NCI-H748 (cell line): ENCODE measurements at regions not wholly inside any gene's neighbourhood (a gene's known extent, or its start where the extent isn't known, plus 50 kb on each side); places are given as distances from the start of the nearest gene placed in this dataset.

Experiments used
- DNase-seq: peaks from one replicate; lab custom pipeline; 2025; ENCODE audit not compliant: unreplicated experiment; lab: John Stamatoyannopoulos, UW

GRCh38 chr3:94179059-94179458 is 116.2 kb downstream of the NSUN3 start:
- DNase-seq: peak; percentile 4

GRCh38 chr3:94183551-94183950 is 120.7 kb downstream of the NSUN3 start:
- DNase-seq: peak; percentile 24

GRCh38 chr3:94184781-94185180 is 121.9 kb downstream of the NSUN3 start:
- DNase-seq: no peak

DNA sequence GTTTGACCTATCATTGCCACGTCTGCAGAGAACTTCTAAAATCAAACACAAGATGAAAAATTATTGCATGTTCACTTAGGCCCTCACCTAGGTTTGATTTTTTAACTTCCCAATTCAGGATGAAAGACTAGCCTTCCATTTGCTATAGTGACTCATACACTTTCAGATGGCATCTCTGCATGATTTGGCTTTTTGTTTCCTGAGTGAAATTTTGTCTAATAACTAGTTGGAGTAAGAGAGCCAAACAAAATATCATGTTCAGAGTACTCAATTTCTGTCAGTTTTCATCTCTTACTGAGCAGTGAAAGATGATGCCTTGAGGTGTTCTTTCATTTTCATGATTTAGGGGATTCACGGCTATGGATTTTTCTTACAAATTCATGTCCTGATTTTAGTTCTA is 122.9 kb downstream of the NSUN3 start:
- no peak for DNase-seq

DNA sequence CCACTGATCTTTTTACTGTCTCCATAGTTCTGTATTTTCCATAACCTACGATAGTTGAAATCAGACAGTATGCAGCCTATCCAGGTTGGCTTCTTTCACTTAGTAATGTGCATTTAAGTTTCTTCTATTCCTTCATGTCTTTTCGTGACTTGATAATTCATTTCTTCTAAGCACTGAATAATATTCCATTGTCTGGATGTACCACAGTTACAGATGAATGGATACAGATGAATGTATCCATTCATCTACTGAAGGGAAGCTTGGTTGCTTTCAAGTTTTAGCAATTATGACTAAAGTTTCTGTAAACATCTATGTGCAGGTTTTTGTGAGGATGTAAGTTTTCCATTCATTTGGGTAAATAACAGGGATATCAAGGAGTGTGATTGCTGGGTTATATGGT is 124.8 kb downstream of the NSUN3 start:
- DNase-seq: no peak

- no peak for DNase-seq
Observed at GRCh38 chr3:94195381-94195780, 132.5 kb downstream of the NSUN3 start.

- no peak for DNase-seq
Observed at GRCh38 chr3:94206291-94206690, 143.4 kb downstream of the NSUN3 start.

DNA sequence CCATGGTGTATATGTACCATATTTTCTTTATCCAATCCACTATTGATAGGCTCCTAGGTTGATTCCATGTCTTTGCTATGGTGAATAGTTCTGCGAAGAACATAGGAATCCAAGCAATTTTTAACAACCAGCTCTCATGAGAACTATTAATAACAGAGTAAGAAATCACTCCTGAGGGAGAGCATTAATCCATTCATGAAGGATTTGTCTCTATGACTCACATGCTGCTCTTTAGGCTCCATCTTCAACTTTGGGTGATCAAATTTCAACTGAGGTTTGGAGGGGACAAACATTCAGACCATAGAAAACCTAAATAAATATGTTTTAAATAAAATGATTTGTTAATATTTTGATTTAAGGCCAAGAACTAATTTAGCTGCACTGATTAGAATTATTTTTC is 147.4 kb downstream of the NSUN3 start:
- no peak for DNase-seq

DNA sequence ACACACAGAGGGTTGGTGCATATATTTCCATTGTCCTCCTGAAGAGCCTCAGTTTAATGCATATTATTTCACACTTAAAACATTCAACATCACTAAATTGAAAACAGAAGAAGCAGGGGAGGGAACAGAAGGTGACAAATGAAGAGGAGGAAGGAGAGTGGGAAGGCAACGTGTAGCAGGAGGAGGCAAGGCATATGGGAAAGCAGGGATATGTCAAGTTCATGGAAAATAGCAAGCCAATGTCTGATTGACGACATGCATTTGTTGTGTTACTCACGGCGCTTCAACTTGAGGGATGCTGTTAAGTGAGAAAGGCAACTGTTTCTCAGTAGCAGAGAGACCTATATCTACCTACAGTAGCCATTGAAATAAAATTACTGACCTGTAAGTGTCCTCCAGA is 154.5 kb downstream of the NSUN3 start:
- DNase-seq: no peak

DNA sequence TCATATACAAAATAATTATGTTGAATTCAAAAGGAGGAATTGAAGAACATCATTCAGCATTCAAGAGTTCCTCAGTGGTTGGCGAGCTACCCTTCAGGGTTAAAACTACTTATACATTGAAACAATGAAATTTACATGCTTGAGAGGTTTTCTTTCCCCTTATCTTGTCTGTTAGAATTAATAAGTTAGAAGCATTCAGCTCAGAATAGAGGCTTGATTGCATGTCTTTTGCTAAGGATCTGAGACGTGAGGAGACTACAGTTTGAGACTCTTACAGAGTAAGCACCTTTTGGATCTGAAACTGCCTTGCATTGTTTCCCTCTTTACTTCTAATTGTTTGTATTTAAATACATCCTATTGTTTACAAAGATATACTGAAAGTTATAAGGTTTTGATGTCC is 157.6 kb downstream of the NSUN3 start:
- DNase-seq: no peak

DNA sequence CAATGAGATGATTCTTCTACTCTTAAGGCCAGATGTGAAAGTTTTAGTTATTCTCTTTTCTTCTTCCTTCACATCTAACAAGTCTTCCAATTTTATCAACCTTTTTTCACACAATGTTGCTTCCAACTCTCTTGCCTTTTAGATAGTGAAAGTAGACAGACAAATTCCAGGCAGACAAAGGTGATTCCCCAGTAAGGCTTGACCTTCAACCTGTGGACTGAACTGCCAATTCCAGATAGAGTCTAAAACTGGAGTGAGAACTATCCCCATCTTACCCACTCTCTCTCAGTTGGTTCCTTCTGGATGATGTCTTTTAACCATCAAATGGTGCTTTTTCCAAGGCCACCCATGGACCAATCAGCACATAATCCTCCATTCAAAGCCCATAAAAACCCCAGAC is 159.0 kb downstream of the NSUN3 start:
- DNase-seq: no peak

GRCh38 chr3:94225148-94225865 is 162.4 kb downstream of the NSUN3 start:
- DNase-seq: no peak

DNA sequence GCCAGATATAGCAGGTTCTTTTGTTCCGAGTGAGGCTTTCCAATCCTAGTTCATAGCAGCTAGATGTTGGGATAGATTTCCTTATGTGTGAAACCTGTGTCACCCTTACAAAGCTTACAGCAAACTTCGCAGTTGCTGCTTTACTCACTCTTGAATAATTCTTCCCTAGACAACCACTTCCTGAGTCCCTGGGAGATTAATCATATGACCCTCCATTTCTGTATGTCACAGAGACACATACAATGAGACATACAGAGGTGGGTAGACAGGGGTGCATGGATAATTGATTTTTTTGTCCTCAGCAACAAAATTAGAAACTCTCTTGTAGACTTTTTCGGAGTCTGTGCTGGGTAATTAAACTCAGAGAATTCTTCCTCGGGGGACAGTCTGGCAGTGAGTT is 163.2 kb downstream of the NSUN3 start:
- DNase-seq: no peak

DNA sequence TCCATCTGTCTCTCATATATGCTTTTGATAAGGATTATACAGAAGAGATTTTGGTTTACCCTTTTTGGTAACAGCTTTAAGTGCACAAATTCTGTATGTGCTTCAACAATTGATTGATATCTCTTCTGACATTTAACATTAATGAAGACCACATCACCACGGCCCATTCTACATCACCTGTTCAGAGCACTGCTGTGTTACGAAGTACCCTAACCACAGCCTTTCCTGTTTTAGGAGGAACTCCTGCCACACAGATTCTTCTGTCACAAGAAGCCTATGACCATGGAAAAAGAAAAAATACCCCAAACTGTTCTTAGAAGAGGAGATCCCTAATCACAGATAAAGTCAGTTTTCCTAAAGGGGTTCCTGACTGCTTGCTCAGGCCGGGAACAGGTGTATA is 170.1 kb downstream of the NSUN3 start:
- no peak for DNase-seq

DNA sequence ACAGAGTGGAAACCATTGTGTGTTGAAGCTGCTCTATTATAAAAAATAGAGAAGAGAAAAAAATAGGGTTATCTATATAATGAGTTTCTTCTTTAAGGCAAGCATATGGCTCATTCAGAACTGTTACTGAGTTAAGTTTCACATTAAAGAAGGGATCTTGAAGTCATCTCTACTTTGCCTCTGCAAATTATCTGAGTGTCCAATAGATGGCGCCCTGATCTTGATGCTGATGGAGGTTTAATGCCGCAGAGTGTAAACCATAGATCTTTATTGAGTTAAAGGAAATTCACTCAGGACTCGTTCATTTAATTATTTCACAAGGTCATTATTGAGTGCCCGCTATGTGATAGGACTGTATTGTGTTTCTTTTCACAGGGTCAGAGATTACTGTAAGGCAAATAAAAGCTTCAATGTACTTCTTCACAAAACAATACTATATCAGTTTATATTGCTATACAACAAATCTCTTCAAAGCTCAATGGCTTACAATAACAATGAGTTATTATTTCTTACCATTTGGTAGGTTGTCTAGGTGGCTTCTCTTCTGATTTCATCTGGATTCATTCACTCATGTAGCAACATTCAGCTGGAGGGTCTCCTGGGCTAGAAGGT is 171.4 kb downstream of the NSUN3 start:
- DNase-seq: peak; percentile 24

- DNase-seq: no peak
Observed at GRCh38 chr3:94241986-94242385, 179.1 kb downstream of the NSUN3 start.

DNA sequence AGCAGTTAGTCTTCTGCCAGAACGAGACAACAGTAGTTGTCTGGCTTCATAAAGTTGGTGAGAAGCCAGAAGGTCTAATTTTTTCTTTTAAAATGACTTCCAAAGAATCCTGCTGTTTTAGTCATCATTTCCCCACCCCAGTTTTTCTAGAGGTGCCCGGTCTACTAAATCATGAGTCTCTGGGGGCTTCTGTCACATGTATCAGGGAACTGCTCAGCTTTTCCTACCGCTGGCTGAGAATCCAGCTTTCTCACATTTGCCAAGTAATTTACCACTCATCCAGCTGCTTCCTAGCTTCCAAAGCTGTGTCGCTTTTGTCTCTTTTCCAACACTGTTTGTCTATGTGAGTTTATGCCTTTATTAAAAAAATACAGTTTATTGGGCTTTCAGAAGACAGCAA is 183.3 kb downstream of the NSUN3 start:
- no peak for DNase-seq

- DNase-seq: no peak
Observed at GRCh38 chr3:94248042-94248441, 185.2 kb downstream of the NSUN3 start.

- DNase-seq: peak; percentile 47
Observed at GRCh38 chr3:94249491-94250079, 186.7 kb downstream of the NSUN3 start.

DNA sequence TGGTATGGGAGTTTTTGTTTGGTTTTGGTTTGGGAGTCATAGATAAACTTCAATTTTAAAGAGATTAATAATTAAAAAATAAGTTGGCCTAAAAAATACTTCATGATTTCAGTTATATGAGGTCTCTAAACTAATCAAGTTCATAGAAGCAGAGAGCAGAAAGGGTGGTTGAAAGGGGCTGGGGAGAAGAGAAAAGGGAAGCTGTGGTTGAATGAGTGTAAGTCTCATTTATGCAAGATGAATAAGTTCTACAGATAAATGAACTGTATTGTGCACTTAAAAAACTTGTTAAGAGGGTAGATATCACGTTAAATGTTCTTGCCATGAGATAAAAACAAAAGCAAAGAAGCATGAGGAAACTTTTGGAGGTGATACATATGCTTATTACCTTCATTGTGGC is 188.7 kb downstream of the NSUN3 start:
- DNase-seq: no peak

- no peak for DNase-seq
Observed at GRCh38 chr3:94252316-94252715, 189.5 kb downstream of the NSUN3 start.
